Omental fat pad (tissue), 3 donors: ENCODE measurements at regions not wholly inside any gene's neighbourhood (a gene's known extent, or its start where the extent isn't known, plus 50 kb on each side); places are given as distances from the start of the nearest gene placed in this dataset.

ENCODE experiments used
- ATAC-seq: fragments of 150-250 bp; one replicate; pipeline ENCODE4 v1.9.1; 2016; ENCODE audit warnings: mild to moderate bottlenecking, moderate library complexity; ENCODE audit not compliant: low FRiP score
- DNase-seq: peaks from one replicate; pipeline ENCODE4 v3.0.0-alpha.2; 2019; ENCODE audit warnings: low spot score
- TF ChIP-seq, protein P1 (sequence below), 3 donors: fragments of 450-650 bp; IDR thresholded peaks; one replicate each; pipeline ENCODE4 v1.5.1; 2016 to 2017; ENCODE audit warnings: antibody characterized with exemption in 3 of 3, mild to moderate bottlenecking in 3 of 3, moderate library complexity in 2 of 3

DNA sequence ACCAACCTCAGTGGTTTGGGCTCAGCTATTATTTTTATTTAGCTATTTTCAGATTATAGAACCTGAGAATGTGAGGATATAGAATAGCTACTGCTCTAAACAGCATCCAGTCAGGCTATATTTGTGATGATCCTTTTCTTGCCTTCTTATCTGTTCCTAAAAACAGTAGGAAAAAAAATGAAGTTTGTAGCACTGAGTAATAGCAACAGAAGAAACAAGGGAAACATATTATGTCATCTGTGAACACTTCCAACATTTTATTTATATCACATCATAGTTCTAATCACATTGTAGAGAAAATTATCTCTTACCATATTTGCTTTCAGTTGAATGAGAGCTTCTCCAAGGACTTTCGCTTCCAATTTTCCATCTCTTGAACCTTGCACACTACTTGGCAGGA, 229.6 kb upstream of the PTPRZ1 start:
- ATAC-seq (no peak), DNase-seq (no peak)
- TF ChIP-seq, protein P1, sequence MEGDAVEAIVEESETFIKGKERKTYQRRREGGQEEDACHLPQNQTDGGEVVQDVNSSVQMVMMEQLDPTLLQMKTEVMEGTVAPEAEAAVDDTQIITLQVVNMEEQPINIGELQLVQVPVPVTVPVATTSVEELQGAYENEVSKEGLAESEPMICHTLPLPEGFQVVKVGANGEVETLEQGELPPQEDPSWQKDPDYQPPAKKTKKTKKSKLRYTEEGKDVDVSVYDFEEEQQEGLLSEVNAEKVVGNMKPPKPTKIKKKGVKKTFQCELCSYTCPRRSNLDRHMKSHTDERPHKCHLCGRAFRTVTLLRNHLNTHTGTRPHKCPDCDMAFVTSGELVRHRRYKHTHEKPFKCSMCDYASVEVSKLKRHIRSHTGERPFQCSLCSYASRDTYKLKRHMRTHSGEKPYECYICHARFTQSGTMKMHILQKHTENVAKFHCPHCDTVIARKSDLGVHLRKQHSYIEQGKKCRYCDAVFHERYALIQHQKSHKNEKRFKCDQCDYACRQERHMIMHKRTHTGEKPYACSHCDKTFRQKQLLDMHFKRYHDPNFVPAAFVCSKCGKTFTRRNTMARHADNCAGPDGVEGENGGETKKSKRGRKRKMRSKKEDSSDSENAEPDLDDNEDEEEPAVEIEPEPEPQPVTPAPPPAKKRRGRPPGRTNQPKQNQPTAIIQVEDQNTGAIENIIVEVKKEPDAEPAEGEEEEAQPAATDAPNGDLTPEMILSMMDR (IDR thresholded peaks at IDR 0.05): no peak

DNA sequence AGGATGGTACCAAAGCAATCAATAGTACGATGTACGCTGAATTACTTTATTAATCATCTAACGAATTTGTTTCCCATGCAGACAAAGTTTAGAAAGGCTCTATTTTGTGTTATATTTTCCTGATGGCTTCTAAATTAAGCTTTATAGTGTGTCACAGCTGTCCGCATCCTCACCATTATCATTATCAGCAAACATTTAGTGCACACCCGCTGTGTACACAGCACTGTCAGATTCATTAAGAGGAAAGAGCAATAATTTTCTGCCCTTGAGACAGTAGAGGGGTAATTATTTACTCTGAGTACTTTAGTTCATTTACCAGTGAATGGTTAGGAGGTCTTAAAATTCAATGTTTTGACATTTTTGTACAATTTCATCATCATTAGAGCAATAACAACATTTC, 233.3 kb upstream of the PTPRZ1 start:
- DNase-seq (no peak), ATAC-seq (no peak)
- TF ChIP-seq, protein P1 (IDR thresholded peaks at IDR 0.05): no peak

DNA sequence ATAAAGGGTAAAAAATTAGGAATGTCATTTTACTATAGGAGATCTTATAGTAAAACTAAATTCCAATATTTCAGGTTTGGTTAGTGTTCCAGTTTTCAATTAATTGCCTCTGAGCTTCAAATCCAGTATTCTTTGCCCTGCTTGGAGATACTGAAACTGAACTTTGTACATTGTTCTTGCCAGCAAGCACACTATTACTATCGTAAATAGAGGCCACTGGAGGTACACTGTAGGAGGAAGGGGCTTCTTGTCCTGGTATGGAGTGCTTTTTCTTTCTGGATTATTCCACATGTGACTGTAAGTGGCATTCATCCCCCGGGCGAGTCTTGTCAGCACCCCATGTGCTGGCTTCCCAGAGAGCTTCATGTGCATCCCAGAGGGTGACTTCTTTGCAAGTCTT, 234.7 kb upstream of the PTPRZ1 start:
- ATAC-seq (no peak), DNase-seq (no peak)
- TF ChIP-seq, protein P1 (IDR thresholded peaks at IDR 0.05): no peak

DNA sequence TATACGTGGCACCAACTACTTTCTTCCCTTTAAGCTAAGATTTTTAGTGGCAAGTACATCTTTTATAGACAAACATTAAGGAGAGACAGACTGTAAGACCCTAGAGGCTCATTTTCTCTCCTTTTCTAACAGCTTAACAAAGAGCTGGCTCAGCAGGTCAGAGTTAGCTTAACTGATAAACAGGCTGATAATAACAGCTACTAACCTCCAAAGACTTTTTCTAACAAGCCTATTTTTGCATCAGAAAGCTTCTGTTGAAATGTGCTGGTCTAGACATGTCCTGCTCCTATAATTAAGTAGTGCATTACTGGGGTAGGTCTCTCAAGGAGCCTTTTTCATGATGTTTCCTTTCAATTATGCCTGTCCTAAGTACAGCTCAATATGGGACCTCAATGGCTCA, 238.2 kb upstream of the FAM3C start:
- DNase-seq: no peak
- TF ChIP-seq, protein P1 (IDR thresholded peaks at IDR 0.05): no peak
- ATAC-seq: no peak

DNA sequence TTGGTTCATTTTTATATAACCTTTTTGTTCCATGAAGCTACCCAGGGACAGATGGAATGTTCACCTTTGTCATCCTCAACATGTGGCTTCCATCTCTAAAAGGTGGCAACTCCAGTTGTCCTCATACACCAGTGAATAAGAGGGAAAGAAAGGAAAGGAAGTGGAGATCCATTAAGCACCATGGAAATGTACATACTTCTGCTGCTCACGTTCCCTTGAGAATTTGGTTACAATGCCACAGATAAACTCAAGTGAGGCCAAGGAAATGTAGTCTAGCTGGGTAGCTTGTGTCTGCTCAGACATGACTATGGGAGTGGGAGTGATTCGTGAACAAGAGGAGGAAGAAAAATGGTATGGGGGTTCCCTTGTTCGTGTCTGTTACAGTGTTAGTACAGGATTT, 237.1 kb upstream of the FAM3C start:
- TF ChIP-seq, protein P1 (IDR thresholded peaks at IDR 0.05): no peak

DNA sequence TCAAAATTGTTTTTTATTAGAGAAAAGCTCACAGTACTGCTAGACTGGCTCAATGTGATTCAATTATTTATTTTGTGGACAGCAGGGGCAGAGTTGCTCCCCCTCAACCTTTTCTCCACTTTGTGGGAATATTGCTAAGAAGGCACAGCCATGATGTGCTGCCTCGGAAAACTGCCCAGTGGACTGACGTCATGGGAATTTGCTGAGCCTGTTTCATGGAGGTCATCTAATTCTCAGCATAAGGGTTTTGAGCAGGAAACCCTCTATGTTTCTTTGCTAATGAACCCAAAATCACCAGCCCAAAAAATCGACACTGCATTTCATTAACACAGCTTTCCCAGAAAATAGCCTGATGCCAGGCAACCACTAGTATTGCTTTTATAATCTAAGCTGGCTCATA, 228.8 kb upstream of the FAM3C start:
- ATAC-seq: no peak
- TF ChIP-seq, protein P1 (IDR thresholded peaks at IDR 0.05): no peak
- no peak for DNase-seq

More for the DNA sequence above, 237.1 kb upstream of the FAM3C start:
- ATAC-seq (no peak), DNase-seq (no peak)

DNA sequence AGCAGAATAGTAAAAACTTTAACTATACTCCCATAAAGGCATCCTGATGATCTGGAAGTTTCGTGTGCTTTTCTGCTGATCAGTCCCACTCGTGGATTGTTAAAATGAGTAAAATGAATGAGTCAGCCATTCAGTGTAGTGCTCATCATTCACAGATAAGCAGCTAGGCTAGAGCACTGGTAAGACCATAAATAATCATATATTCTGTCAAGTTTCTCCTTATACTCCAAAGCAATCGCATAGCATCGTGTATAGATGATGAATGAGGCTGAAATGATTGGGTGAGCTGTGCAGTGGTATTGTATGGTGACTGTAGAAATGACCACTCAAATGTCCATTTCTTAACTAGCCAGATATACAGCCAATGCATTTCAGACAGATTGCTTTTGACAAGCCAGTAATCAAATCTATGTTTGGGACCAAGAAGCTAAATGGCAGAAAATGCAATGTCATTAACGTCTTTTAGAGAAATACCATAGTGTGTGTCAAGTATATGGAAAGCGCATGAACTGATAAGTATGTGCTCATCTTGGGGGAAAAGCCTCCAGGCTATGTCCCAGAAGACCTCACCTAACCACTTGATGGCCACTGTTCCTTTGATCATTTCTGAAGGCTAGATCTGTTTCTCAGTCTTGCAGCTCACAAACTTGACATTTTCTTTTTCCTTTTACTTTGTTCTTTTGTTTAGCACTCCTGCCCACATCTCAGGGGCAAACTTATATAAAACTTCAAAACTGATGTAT, 227.2 kb upstream of the FAM3C start:
- ATAC-seq: no peak
- no peak for DNase-seq
- TF ChIP-seq, protein P1 (IDR thresholded peaks at IDR 0.05): no peak
